Hematopoietic multipotent progenitor cell treated with erythropoietin and hydrocortisone succinate and interleukin-3 and kit ligand, for 17 days (in vitro differentiated cells): ENCODE measurements at regions not wholly inside any gene's neighbourhood (a gene's known extent, or its start where the extent isn't known, plus 50 kb on each side); places are given as distances from the start of the nearest gene placed in this dataset.
"Not testable (repeated sequence)": the region's sequence is repeated elsewhere in the genome, so short reads cannot be mapped to it uniquely, and the experiment has no call there.

Experiments used
- DNase-seq: peaks from one replicate; pipeline ENCODE4 v3.0.0-alpha.2; 2015; ENCODE audit warnings: low spot score

DNA sequence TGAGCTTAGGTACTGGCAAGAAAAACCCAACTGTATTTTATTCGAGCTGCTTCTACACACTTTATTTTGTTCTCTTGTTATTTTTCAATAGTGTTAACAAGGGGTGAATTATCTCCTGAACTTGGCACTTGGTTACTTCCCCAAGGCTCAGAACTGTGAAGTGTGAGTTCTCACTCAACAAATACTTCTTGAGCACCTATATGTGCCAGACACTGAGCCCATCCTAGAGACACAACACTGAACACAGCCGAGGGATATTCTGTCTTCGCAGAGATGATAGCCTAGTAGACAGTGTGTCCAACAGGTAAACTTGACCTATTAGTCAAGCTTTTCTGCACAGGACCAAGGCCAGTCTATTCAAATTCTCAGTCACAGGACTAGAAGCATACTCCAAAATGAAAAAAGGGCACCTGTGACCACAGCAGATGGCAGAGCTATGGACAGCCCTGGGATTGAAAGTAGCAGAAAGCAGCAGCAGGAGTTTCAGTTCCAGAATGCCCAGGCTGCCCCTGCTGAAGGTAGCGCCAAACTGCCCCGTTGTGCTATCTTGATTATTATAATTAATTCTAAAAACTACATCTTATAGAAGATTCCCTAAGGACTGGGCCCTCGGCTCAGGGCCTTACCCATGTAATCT is 77.8 kb upstream of the TAB2 start:
- no peak for DNase-seq

DNA sequence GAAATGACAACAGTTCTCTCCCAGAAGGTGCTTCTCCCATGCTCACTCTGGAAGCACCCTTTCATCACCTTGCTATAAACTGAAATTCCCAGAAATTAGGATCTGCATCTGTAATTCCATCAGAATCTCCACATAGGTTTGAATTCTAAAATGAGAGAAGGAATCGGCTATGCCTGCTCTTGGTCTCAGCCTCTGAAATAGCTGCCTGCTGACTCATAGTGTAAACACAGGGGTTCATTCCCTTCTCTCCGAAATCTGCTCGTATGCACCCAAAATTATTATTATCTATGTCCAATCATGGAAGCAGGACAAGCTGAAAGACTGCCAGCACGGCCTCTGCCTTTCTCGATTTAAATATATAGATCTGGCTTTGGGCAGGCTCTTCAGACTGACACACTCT is 74.6 kb upstream of the TAB2 start:
- DNase-seq: no peak

DNA sequence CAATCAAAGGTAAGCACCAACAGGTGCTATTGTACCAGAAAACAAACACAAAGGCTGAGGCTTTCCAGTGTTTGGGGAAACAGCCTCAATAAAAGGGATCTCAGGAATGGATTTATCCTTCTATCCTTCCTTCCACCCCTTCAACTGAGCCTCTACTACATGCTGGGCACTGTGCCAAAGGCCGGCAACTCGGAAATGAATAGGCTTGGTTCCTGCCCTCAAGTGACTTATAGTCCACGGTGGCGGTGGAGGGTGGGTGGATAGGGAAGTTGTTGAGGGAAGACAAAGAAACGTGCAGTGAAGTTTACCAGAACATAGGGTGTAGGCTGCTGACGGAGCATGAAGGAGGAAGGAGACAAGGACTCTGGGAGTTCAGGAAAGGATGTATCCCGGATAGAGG is 73.4 kb upstream of the TAB2 start:
- DNase-seq: no peak

DNA sequence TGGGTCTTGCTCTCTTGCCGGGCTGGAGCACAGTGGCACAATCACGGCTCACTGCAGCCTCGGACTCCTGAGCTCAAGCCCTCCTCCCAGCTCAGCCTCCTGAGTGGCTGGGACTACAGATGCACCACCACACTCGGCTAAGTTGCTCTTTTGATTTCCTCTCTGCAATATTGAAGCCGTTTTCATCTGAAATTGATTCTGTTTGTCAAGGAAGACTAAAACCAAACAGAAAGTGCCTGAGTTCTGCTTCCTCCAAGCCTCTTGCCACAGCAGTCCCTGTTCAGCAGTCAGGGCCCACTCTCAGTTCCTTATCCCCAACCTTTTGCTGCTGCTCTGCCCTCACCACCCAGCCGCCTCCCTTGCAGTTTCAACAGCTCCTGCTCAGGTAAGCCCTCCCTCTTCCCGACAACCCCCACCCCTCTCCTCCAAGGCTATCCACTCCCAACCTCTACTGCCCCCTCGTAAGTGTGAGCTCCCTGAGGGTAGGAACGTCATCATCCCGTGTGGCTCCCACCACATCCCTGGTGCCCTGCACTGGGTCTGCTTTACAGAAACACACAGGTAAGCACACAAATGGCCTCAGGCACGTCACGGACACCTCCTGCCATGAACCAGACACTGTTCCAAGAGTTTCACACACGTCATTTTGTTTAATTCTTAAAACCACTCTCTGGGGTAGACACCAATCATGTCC is 70.7 kb upstream of the TAB2 start:
- DNase-seq: no peak

DNA sequence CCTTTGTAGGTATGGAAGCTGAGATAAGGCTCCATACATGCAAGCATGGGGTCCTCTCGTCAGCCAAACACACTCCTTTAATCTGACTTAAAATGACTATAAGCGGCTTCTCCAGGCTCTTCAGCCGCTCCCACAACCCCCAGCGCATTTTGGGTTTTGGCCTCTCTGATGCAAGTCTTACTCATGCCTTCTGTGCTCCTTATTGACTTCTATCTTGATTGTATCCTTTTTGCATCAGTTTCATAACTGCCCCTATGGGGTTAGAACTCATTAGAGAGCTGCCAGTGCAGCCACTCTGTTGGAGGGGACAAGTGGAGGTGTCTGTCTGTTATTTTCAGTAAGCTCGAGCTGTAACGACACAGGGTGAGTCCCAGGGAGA is 70.1 kb upstream of the TAB2 start:
- no peak for DNase-seq

DNA sequence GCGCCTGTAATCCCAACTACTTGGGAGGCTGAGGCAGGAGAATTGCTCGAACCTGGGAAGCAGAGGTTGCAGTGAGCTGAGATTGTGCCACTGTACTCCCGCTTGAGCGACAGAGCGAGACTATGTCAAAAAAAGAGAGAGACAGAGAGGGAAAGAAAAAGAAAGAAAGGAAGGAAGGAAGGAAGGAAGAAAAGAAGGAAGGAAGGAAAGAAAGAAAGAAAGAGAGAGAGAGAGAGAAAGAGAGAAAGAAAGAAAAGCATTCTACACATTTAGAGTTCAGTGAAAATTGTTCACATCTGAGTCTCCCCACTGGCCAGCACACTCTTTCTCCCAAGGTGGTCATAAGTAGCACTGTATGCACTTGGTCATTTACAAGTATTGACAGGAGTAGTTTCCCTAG is 69.2 kb upstream of the TAB2 start:
- DNase-seq: not testable (repeated sequence)

DNA sequence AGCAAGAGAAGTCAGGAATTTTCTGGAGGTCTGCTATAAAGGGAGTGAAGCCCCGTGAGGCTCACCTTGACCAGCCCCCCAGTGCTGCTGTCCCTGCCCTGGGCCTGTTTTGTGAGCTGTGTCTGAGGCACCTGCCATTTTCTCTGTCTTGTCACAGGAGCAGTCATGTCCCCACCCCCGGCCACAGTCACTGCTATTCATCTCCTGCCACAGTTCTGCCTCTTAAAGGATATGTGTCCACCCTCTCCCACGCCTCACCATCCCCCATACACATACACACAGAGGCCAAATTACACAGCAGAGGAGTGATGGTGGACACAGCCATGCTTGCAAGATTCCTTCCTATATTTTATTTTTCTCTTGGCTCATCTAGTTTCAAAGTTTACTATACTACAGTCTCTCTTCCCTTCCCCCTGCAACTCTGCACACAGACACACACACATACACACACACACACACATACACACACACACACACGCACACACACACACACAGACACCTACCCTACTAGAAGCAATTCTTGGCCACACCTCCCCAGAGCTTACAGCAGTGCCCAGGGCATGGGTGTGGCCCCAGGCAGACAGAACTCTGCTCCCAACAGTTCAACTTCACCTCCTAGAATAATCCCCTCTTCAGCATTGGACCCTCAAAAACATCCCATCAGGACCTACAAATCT is 68.7 kb upstream of the TAB2 start:
- no peak for DNase-seq

DNA sequence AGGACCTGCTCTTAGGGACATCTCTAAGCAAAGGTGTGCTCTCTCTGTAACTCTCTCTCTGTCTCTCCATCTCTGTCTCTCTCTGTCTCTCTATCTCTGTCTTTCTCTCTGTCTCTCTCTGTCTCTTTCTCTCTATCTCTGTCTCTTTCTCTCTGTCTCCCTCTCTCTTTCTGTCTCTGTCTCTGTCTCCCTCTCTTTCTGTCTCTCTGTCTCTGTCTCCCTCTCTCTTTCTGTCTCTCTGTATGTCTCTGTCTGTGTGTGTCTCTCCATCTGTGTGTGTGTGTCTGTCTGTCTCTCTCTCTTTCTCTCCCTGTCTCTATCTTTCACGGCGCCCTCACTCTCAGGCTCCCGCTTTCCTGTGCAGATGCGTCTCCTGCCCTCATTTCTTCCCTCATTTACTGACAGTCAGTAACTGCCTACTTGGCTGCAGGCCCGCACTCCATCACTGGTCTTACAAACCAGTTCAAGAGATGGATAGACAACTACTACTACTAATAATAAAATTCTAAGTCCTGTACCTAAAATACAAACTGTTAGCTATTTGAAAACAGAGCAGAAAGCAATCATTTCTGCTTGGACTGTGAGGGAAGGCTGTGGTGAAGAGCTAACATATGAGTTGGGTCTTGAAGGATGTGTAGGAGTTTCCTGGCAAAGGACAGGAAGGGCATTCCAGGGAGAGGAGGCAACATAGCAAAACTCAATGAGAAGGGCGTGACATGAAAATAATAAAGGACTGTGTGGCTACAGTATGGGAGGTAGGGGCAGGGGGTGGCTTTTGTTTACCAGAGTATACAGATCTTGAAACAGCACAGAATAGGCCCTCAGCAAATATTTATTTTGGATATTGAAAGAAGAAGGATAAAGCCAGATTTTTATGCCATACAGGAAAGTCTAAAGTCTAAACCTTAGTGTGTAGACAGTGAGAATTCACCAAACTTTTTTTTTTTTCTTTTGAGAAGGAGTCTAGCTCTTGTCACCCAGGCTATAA is 67.8 kb upstream of the TAB2 start:
- no peak for DNase-seq

DNA sequence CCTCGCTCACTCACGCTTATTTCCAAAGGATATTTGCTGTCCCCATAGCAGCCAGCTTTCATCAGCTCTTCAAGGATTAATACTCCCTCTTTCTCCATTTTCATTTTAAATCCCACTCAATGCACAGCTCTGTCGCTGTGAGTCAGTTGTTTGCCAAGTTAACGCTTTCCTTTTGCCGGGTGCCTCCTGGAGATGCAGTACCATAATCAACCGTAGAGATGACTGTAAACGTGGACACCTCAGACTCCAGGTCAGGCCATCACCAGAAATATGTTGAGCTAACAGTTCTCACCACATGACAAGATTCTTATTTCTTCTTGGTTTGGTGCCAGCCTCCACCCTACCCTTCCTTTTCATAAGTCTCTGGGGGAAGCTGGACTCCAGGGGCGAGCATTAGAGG is 66.6 kb upstream of the TAB2 start:
- no peak for DNase-seq

DNA sequence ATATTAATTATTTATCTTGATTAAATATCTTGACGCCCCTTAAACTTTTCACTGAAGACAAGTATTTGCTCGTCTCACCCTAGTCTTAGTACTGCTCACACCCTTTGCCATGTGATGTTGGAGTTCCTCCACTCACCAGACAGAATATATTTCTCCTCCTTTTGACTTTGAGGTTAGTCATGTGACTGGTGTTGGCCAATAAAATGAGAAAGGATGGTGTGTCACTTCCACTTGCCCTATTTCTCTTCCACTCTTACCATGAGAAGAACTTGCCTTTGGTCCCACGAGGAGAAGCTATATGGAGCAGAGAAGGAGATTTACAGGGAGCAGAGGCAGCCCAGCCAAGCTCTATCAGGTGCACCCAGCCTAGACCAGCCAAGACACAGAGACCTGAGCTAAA is 64.9 kb upstream of the TAB2 start:
- no peak for DNase-seq

DNA sequence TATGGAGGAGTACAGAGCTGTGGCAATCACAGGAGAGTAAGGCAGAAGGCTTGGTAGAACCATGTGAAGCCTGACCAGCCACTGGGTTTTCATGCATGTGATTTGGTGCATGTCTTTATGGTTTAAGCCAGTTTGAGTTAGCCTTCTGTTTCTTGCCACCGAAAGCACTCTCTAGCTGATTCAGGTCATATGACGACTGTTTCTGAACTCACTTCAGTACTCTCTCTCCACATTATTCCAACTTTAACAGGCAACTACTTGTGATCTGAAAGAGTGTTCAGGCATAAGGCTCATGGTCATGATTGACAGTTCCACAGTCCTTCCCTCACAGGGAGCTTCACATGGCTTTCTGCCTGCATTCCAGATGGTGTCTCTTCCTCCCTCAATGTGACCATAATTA is 63.3 kb upstream of the TAB2 start:
- DNase-seq: no peak

DNA sequence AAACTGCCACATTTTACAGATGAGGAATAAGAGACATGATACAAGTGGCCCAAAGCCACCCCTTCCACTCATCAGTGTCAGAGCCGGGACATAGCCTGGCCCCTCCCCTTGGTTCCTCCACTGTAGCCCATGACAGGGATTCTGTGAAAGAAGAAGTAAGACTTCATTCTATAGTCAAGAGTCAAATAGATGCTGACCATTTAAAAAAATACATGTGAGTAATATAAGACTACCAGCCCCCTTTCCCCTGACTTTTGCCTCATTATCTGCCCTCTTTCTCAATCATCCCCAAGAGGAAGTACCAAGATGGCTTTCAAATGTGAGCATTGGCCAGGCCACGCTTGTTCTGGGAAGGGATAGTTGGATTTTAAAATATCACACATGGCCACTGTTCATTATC is 57.8 kb upstream of the TAB2 start:
- DNase-seq: no peak

DNA sequence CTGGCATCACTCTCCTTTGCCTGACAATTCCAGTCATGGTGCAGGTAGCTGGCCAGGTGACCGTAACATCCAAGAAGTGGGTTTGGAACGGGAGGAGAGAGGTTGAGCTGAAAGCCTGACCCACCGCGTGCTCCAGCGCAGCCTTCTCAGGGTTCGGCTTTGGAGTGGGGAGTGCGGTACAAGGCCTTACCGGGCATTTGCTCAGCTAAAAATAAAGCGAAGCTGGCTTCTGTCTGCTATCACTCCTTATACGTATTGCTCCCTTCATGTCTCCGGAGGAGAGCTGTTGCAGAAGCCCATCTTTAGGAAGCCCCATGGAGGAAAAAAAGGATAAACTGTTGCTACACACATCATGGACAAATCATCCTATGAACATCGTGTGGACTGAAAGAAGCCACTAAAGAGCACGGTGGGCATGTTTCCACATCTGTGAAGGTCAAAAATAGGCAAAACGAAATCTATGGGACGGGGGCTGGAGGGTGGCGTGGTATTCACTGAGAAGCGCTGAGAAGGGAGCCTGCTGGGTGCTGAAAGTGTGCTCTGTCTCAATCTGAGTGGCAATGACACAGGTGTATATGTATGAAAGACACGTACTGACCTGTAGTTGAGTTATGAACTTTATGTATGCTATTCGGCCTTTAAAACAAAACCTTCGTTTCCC is 57.2 kb upstream of the TAB2 start:
- no peak for DNase-seq

DNA sequence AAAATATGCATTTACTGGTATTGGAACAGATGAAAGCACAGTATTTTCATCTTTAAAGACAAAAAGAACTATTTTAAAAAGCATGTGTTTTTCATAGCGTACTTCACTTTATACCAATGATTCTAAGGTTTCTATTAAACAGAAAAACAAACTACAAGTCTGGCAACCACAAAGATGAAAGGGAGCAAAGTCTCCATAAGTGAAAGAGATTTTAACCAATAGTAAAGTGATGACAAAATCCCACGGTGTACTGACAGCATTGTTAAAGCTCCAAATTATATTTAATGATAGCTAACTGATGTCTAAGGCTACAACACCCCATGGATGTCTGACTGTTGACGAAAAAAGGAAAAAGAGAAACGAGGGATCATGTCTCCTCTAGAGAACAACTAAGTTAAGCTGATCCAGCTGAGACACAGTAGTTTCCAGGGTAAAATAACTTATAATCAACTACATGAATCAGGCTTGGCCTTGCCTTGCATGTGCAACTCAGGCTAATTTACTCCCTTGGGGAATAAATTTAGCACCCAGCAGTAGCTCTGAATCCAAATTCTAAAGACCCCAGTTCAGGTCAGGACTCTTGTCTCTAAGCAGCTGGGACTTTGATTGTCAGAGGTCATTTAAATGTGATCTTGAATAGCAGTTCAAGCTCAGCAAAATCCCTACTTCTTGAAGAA is 56.0 kb upstream of the TAB2 start:
- no peak for DNase-seq

DNA sequence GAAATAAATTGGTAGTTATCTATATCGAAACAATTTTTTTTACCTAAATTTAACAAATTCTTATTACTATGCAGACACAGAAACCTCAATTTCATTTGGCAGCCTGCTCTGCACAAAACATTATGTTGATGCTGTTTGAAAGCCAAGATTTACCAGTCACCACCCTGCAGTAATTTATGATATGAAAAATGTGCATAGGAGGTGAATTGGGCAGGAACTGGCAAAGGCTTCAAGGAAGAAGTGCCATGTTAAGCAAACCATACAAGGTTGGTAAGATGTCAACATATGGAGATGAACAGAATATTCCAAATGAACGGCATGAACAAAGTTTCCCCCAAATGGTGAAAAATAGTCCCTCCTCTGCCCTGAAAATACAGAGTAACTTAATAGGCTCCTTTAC is 54.2 kb upstream of the TAB2 start:
- no peak for DNase-seq

DNA sequence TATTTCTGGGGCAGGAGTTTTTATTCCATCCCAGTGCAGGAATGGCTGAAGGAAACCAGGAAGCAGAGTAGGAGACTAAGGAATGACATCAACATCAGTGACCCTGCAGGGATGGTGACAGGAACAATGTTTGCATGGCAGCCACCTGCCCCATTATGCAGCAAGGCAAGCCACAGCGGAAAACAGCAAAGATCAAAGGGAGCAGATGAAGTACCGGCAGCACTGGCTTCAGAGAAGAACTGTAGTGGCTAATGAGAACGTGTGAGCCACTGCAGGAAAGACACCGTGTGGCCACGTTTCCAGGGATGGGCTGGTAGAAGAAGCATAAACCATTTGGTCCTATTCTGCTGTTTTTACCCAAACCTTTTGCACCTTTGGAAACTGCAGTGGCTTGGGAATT is 52.9 kb upstream of the TAB2 start:
- DNase-seq: no peak

DNA sequence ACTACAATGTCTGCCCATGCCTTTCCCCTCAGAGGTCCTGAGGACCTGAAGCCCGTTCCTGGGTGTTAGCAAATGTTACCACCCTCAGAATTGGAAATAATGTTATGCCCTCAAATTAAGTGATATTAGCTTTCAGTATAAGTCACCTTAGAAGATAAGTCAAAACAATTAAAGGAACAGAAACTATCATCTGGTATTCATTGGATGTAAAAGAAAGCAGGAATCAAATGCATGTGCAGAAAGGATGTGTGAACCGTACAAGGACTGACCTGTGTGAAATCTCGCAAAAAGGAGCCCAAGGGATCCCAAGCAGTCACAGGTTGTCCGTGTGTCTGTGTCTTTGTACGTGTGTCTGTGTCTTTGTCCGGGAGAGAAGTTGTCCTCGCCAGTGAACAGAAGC is 51.6 kb upstream of the TAB2 start:
- no peak for DNase-seq

DNA sequence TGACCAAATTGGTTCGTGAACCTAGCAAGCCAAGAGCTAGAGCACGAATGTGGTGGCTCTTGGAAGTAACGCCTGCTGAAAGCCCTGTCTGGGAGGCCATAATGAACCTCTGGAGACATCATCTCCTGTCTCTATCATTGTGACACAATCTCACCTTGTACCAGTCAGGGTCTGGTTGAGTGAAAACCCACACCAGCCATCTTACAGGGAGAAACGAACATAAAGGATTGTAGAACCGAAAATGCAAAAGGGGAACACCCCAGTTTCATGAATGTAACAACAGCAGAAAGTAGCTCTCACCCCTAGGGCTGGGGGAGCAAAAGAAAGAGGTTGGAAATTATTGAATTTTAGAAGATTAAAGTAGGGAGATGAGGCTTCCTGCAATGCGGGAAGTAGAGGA is 50.9 kb upstream of the TAB2 start:
- no peak for DNase-seq

DNA sequence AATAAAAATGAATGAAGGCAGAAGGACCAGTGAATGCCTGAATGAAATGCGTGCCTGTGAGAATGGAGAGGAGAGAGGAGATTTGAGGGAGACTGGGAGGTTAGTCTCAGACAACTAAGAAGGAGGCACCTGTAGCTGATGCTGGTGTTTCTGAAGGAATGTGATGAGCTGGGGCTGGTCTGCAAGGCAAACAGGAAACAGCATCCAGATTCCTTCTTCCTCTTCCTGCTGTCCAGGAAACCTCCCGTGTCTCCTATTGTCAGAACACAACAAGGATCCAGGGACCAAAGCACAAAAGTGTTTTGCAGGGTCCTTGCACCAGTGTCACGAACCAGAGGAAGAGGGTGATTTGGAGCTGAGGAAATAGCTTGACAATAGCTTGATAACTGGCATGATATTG is 50.4 kb upstream of the TAB2 start:
- no peak for DNase-seq

DNA sequence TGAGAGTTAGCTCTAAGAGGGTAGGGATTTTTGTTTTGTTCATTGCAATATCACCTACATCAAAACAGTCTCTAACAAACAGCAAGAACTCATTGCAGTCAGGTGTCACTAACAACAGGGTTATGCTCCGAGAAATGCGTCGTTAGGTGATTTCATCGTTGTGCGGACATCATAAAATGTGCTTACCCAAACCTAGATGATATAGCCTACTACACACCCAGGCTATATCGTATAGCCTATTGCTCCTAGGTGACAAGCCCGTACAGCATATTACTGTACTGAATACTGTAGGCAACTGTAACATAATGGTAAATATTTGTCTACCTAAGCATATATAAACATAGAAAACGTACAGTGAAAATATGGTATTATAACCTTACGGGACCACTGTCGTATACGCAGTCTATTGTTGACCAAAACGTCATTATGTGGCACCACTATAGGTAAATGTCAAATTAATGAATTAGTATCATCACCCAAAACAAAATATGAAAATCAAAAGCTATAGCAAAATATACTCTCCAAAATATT is 49.9 kb upstream of the TAB2 start:
- no peak for DNase-seq
